GM12878 (cell line): ENCODE measurements at regions not wholly inside any gene's neighbourhood (a gene's known extent, or its start where the extent isn't known, plus 50 kb on each side); places are given as distances from the start of the nearest gene placed in this dataset.

Experiments
- CREM ChIP-seq: IDR thresholded peaks from 2 replicates; pipeline ENCODE4 v1.6.1; 2014; ENCODE audit warnings: antibody characterized with exemption, low read depth
- ELK1 ChIP-seq: IDR thresholded peaks from 2 replicates; pipeline ENCODE4 v1.6.1; 2012; ENCODE audit warnings: low read depth, low read length, improper control_type of control experiment
- GABPA ChIP-seq: IDR thresholded peaks from 2 replicates; pipeline ENCODE4 v1.6.1; 2014; ENCODE audit warnings: antibody characterized with exemption, low read depth, mild to moderate bottlenecking, inconsistent platforms
- HSF1 ChIP-seq: fragments of 150-350 bp; IDR thresholded peaks from 2 replicates; pipeline ENCODE4 v1.6.1; 2014; ENCODE audit warnings: mild to moderate bottlenecking, low read depth, low read length
- POLR2AphosphoS5 ChIP-seq: IDR thresholded peaks from 2 replicates; pipeline ENCODE4 v1.6.1; 2011; ENCODE audit warnings: mild to moderate bottlenecking, low read length, inconsistent platforms
- POU2F2 ChIP-seq: IDR thresholded peaks from 3 replicates; pipeline ENCODE4 v1.6.1; 2011; ENCODE audit warnings: low read depth, mild to moderate bottlenecking, low read length, borderline replicate concordance
- USF1 ChIP-seq: IDR thresholded peaks from 2 replicates; pipeline ENCODE4 v1.6.1; 2011; ENCODE audit warnings: borderline replicate concordance, low read depth, mild to moderate bottlenecking, moderate library complexity, mixed read lengths, low read length; ENCODE audit not compliant: insufficient read depth; ENCODE audit errors: extremely low read length
- ZNF274 ChIP-seq: IDR thresholded peaks from one replicate; pipeline ENCODE4 v1.8.0; 2011; ENCODE audit not compliant: insufficient read length, insufficient read depth

GRCh38 chr11:15806217-15806616 lies 550.1 kb downstream of the SOX6 start:
- TF ChIP-seq POU2F2 (no peak), ELK1 (no peak), ZNF274 (no peak), HSF1 (no peak), USF1 (no peak), GABPA (no peak), POLR2AphosphoS5 (no peak), CREM (no peak)
